OCI-LY1 (cell line): ENCODE measurements at regions not wholly inside any gene's neighbourhood (a gene's known extent, or its start where the extent isn't known, plus 50 kb on each side); places are given as distances from the start of the nearest gene placed in this dataset.

Experiments used
- EZH2 ChIP-seq: fragments of 200-600 bp; sonication (generic), shearing (Covaris generic); IDR thresholded peaks from 2 replicates; pipeline ENCODE4 v1.8.0; 2017; ENCODE audit warnings: borderline replicate concordance, mixed run types, mild to moderate bottlenecking, antibody characterized with exemption, low read length, moderate library complexity, mixed read lengths
- TF ChIP-seq, protein P1 (sequence below): fragments of 200-600 bp; sonication (generic), shearing (Covaris generic); IDR thresholded peaks from 2 replicates; pipeline ENCODE4 v1.5.1; 2017; ENCODE audit warnings: mild to moderate bottlenecking, antibody characterized with exemption, low read length, moderate library complexity, mixed read lengths

DNA sequence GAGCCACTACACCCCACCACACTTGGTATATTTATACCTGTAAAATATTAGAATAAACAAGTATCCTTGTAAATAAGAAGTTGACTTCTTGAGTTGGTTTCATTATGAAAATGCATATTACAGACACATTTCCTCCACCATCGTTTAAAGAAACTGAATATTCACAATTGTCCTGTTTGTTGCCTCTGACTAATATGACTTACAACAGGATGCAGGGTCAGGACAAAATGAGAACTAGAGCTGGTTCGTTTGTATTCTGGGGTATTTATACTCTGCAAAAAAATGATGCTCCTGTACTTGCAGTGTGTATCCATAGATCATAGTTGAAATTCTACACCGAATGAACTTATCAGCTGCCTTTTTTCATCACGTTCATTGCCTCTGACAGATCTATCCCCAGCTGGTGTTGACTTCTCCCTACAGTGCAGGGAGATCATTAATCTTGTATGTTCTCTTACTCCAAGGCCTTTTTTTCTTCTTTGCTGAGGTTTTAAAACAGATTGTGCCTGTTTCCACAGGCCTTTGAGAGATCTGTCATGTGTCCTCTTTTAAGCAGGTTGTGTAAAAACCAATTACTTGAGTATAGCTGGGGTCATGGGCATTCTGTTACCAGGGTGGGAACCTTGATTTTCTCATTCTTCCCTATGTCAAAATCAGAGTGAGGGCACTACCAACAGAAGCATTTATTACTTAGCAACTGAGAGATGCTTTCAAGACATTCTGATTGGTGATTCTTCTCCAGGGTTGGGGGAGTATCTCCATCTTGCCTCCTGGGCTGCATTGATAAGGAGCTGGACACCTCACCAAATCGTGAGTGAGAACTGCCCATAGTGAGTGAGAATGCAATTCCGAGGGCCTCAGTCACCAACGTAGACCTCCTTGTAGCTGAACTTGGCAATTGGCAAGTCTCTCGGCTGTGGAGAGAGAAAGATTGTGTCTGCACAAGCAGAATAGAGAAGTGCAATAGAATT lies 78.8 kb upstream of the CD83 start:
- TF ChIP-seq, protein P1, sequence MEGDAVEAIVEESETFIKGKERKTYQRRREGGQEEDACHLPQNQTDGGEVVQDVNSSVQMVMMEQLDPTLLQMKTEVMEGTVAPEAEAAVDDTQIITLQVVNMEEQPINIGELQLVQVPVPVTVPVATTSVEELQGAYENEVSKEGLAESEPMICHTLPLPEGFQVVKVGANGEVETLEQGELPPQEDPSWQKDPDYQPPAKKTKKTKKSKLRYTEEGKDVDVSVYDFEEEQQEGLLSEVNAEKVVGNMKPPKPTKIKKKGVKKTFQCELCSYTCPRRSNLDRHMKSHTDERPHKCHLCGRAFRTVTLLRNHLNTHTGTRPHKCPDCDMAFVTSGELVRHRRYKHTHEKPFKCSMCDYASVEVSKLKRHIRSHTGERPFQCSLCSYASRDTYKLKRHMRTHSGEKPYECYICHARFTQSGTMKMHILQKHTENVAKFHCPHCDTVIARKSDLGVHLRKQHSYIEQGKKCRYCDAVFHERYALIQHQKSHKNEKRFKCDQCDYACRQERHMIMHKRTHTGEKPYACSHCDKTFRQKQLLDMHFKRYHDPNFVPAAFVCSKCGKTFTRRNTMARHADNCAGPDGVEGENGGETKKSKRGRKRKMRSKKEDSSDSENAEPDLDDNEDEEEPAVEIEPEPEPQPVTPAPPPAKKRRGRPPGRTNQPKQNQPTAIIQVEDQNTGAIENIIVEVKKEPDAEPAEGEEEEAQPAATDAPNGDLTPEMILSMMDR, result no peak
- TF ChIP-seq EZH2, result no peak
